Lower leg skin (tissue), 4 donors: ENCODE measurements at regions not wholly inside any gene's neighbourhood (a gene's known extent, or its start where the extent isn't known, plus 50 kb on each side); places are given as distances from the start of the nearest gene placed in this dataset.

Experiments used
- DNase-seq, 2 donors: peaks; one replicate each; pipeline ENCODE4 v3.0.0-alpha.2; 2019; ENCODE audit warnings: low spot score in 2 of 2
- H3K4me3 ChIP-seq: fragments of 200-600 bp; sonication (generic); 2 replicates; pipeline ENCODE4 v1.5.1; 2017; ENCODE audit warnings: mild to moderate bottlenecking, low read depth; ENCODE audit not compliant: poor library complexity, severe bottlenecking
- CTCF ChIP-seq, 3 donors: fragments of 450-650 bp; IDR thresholded peaks; one replicate each; pipeline ENCODE4 v1.5.1; 2016; ENCODE audit warnings: antibody characterized with exemption in 3 of 3, mild to moderate bottlenecking in 3 of 3, moderate library complexity in 2 of 3
- POLR2A ChIP-seq, 2 donors: fragments of 450-650 bp; IDR thresholded peaks; one replicate each; pipeline ENCODE4 v1.6.1; 2016 to 2017; ENCODE audit warnings: antibody characterized with exemption in 2 of 2, mild to moderate bottlenecking in 1 of 2, moderate library complexity in 1 of 2
- WGBS, 2 donors: methylation state at CpG; one replicate each; pipeline ENCODE4 v1.1.5; 2018; 5-methylcytosine and 5-hydroxymethylcytosine counted together
- intact Hi-C: fragments of 100-400 bp; cut with DNase I; formaldehyde crosslinking; loops from one replicate; pipeline ENCODE4 v1.15.0; 2023; ENCODE audit warnings: low total_unique reads

DNA sequence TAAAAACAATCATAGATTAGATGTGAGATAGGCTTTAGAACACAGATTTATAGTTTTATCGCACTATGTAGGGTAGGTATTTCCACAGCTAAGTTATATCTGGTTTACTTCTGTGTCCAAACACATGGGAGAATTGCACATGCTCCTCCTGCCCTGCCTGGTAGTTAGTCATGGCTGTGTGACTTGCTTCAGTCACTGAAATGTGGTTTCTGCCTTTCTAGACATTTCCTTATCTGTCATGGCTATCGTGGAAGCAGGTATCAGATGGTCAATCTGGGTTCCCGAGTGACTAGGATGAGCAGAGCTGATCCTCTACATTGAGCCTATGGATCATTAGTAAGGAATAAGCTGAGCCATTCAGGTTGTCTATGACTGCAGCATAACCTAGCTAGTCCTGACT lies 117.8 kb upstream of the GMDS start:
- WGBS, 2 donors = 37 to 61% methylated on average over 3 of the region's 3 CpGs
- intact Hi-C loops = no loop called here
- H3K4me3 ChIP-seq = no peak overlapping the region
- no peak for DNase-seq
- TF ChIP-seq POLR2A (IDR thresholded peaks at IDR 0.05) (no peak), CTCF (IDR thresholded peaks at IDR 0.05) (no peak)

GRCh38 chr6:2361195-2361594 lies 115.8 kb upstream of the GMDS start:
- TF ChIP-seq POLR2A (IDR thresholded peaks at IDR 0.05) = no peak
- no peak for TF ChIP-seq CTCF (IDR thresholded peaks at IDR 0.05)
- no peak overlapping the region for H3K4me3 ChIP-seq
- intact Hi-C loops = no loop called here
- WGBS, 2 donors = 90 to 98% methylated on average over 5 of the region's 5 CpGs
- no peak for DNase-seq

GRCh38 chr6:2360716-2361115 lies 115.3 kb upstream of the GMDS start:
- no peak for DNase-seq
- intact Hi-C loops = no loop called here
- no peak overlapping the region for H3K4me3 ChIP-seq
- no peak for TF ChIP-seq POLR2A (IDR thresholded peaks at IDR 0.05)
- no peak for TF ChIP-seq CTCF (IDR thresholded peaks at IDR 0.05)
- 97 to 98% methylated on average over 5 of the region's 5 CpGs for WGBS, 2 donors

DNA sequence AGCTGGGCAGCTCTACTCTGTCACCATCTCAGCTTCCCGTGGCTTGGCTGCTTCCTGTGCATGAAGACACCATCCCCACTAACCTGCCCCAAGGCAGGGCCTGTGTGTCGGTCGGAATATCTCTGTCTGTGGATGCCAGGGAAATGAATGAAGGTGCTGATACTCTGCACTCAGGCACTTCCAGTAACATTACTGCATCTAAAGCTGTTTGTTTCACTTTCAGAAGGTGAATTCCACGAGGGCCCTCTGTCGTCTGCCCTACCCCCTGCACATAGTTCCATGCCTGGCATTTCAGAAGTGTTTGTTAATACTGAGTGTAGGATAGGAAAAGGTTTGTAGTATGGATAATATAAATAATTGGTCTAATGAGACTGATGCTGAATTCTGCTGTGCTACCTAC lies 114.7 kb upstream of the GMDS start:
- intact Hi-C loops = no loop called here
- no peak for DNase-seq
- TF ChIP-seq POLR2A (IDR thresholded peaks at IDR 0.05) (no peak), CTCF (IDR thresholded peaks at IDR 0.05) (no peak)
- no peak overlapping the region for H3K4me3 ChIP-seq
- 81 to 97% methylated on average over 5 of the region's 5 CpGs for WGBS, 2 donors

DNA sequence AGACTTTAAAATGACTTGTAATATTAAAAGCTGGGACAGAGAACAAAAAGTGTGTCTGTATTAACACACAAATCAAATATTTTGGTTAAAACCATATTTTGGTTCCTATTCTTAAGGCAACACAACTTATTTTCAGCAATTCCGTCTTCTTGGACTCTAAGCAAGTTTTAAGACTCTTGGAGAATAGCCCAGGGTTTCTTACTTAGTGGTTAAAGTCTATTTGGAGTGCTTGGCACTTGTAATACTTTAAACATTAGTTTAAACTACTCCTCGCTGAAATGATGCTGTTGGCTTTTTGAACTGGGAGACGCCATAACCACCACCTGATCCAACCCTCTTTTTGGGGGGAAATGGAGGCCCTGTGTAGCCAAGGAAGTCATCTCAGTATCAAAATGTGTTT lies 109.7 kb upstream of the GMDS start:
- TF ChIP-seq POLR2A (IDR thresholded peaks at IDR 0.05) (no peak), CTCF (IDR thresholded peaks at IDR 0.05) (no peak)
- DNase-seq = no peak
- intact Hi-C loops = no loop called here
- H3K4me3 ChIP-seq = no peak overlapping the region
- WGBS, 2 donors = 79 to 83% methylated on average over 3 of the region's 3 CpGs

DNA sequence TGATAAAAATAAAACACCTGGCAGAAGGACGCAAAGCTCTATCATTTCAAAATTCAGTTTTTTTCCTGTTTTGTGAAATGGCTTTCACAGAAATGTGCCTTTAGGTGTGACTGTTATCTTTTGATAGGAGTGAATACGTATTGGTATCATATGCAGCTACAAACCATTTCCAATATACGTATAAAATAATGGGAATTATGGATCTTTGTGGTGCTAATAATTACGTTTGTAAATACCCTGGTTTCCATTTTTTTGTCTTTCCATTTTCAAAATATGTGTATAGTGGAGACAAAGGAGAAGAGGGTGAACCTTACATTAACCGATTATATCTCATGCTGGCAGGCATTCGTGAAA lies 108.7 kb upstream of the GMDS start:
- TF ChIP-seq CTCF (IDR thresholded peaks at IDR 0.05) = no peak
- no peak for TF ChIP-seq POLR2A (IDR thresholded peaks at IDR 0.05)
- intact Hi-C loops = loop anchor here (5.0 kb wide), 1 partner anchor 747 kb away; the partner anchor contains the start of gene FOXC1
- DNase-seq = no peak
- no peak overlapping the region for H3K4me3 ChIP-seq
- WGBS, 2 donors = 58% methylated on average over 6 of the region's 6 CpGs
